ENCODE measurements at regions not wholly inside any gene's neighbourhood (a gene's known extent, or its start where the extent isn't known, plus 50 kb on each side); places are given as distances from the start of the nearest gene placed in this dataset.

DNA sequence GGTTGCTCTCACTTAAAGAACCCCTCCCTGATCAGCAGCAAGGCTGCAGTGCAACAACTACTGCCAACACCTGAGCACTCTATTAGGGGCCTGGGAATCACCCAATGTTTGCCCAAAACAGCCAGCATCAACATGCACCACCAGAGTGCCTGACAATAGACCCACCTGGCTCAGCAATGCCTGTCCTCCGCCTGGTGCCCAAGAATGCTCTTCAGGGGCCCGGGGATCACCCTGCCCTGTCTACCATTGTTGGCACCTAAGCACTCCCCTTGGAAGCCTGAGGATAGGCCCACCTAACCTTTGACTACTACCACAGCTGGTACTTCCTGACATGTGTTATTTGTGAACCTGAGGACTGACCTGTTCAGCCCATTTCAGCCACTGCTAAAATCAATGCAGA lies 1363.1 kb upstream of the PRR20A start:
- Histone ChIP-seq H3K79me1 (ENCODE audit: low read length) (no peaks in the 10 kb centered on the region), H3K14ac (ENCODE audit: low read length) (no peak overlapping the region), H2AFZ (ENCODE audit: insufficient read depth, low read length, poor library complexity) (no peak overlapping the region), H3K18ac (ENCODE audit: low read length) (no peak overlapping the region), H2BK12ac (ENCODE audit: low read length) (no peak overlapping the region), H3K79me2 (ENCODE audit: control insufficient read depth, insufficient read depth, low read length, poor library complexity) (peaks cover 2% of the 10 kb centered on the region), H2BK5ac (ENCODE audit: low read depth, low read length, poor library complexity) (no peak overlapping the region), H4K12ac (ENCODE audit: low read depth, low read length) (no peak overlapping the region), H3K4me3 (ENCODE audit: low read depth, low read length) (no peak overlapping the region), H3K9me3 (ENCODE audit: insufficient read depth, low read depth, low read length) (no peaks in the 10 kb centered on the region), H3K4ac (ENCODE audit: low read depth, low read length) (no peak overlapping the region), H3K36me3 (ENCODE audit: control insufficient read depth in 1 of 2, insufficient read depth in 2 of 2, low read length in 2 of 2) (no peaks in the 10 kb centered on the region), H2AK5ac (ENCODE audit: low read length) (no peak overlapping the region), H4K8ac (ENCODE audit: low read depth, low read length) (no peak overlapping the region), H3K27me3 (ENCODE audit: insufficient read depth, low read length) (no peaks in the 10 kb centered on the region), H3K9ac (ENCODE audit: low read length) (no peak overlapping the region), H4K91ac (ENCODE audit: low read depth, low read length) (no peak overlapping the region), H3K27ac (ENCODE audit: low read depth, low read length) (no peak overlapping the region), H3K23ac (ENCODE audit: low read length) (no peak overlapping the region), H2BK120ac (ENCODE audit: insufficient read depth, low read length, poor library complexity) (no peak overlapping the region), H3K4me2 (ENCODE audit: low read length) (no peak overlapping the region), H3K4me1 (ENCODE audit: control insufficient read depth in 1 of 2, insufficient read depth in 2 of 2, low read length in 2 of 2) (no peaks in the 10 kb centered on the region)
- no CpG with 5 or more reads among the region's 2 CpGs for WGBS (ENCODE audit: extremely low coverage, insufficient coverage, insufficient read length)
- no peak for DNase-seq

DNA sequence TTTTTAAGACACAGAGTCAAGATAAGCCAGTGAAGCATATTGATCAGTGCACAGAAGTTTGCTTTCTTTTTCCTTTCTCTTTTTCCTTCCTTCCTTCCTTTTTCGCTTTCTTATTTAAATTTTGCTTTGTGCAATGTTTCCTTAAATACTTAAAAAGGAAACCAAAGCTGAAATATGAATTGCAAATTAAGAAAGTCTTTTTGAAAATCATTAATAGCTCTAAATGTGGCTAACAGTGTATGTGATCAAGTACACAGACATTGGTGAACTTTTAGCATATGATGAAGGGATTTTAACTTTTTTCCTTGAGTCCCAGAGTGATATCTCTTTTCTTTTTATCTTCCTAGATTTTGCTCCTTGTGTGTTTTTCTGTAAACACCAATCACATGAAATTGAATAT lies 1356.9 kb upstream of the PRR20A start:
- H3K79me1 ChIP-seq (ENCODE audit: low read length), result no peaks in the 10 kb centered on the region
- H3K4me3 ChIP-seq (ENCODE audit: low read depth, low read length), result no peak overlapping the region
- H3K23ac ChIP-seq (ENCODE audit: low read length), result no peak overlapping the region
- no CpG with 5 or more reads among the region's 1 CpG for WGBS (ENCODE audit: extremely low coverage, insufficient coverage, insufficient read length)
- H3K4me1 ChIP-seq (ENCODE audit: control insufficient read depth in 1 of 2, insufficient read depth in 2 of 2, low read length in 2 of 2), result no peaks in the 10 kb centered on the region
- DNase-seq, result no peak
- no peak overlapping the region for H3K14ac ChIP-seq (ENCODE audit: low read length)
- H4K12ac ChIP-seq (ENCODE audit: low read depth, low read length), result no peak overlapping the region
- no peak overlapping the region for H2BK12ac ChIP-seq (ENCODE audit: low read length)
- H2BK120ac ChIP-seq (ENCODE audit: insufficient read depth, low read length, poor library complexity), result no peak overlapping the region
- H3K18ac ChIP-seq (ENCODE audit: low read length), result no peak overlapping the region
- H3K4ac ChIP-seq (ENCODE audit: low read depth, low read length), result no peak overlapping the region
- H2BK5ac ChIP-seq (ENCODE audit: low read depth, low read length, poor library complexity), result no peak overlapping the region
- H3K36me3 ChIP-seq (ENCODE audit: control insufficient read depth in 1 of 2, insufficient read depth in 2 of 2, low read length in 2 of 2), result no peaks in the 10 kb centered on the region
- no peaks in the 10 kb centered on the region for H3K79me2 ChIP-seq (ENCODE audit: control insufficient read depth, insufficient read depth, low read length, poor library complexity)
- H4K8ac ChIP-seq (ENCODE audit: low read depth, low read length), result no peak overlapping the region
- H3K9me3 ChIP-seq (ENCODE audit: insufficient read depth, low read depth, low read length), result no peaks in the 10 kb centered on the region
- H4K91ac ChIP-seq (ENCODE audit: low read depth, low read length), result no peak overlapping the region
- no peak overlapping the region for H2AFZ ChIP-seq (ENCODE audit: insufficient read depth, low read length, poor library complexity)
- H3K27me3 ChIP-seq (ENCODE audit: insufficient read depth, low read length), result no peaks in the 10 kb centered on the region
- no peak overlapping the region for H2AK5ac ChIP-seq (ENCODE audit: low read length)
- H3K4me2 ChIP-seq (ENCODE audit: low read length), result no peak overlapping the region
- H3K27ac ChIP-seq (ENCODE audit: low read depth, low read length), result no peak overlapping the region
- no peak overlapping the region for H3K9ac ChIP-seq (ENCODE audit: low read length)

DNA sequence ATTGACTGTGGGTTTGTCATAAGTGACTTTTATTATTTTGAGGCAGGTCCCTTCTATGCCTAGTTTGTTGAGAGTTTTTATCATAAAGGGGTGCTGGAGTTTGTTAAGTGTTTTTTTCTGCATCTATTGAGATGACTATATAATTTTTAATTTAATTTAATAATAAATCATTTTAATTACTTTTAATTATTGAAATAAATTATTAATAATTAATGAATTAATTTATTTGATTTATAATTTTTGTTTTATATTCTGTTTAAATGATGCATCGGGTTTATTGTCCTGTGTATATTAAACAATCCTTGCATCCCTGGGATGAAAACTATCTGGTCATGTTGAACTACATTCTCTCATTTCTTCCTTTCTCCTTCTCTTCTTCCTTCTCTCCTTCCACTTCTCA lies 1352.2 kb upstream of the PRR20A start:
- H4K91ac ChIP-seq (ENCODE audit: low read depth, low read length), result no peak overlapping the region
- H3K14ac ChIP-seq (ENCODE audit: low read length), result no peak overlapping the region
- no peak overlapping the region for H2BK5ac ChIP-seq (ENCODE audit: low read depth, low read length, poor library complexity)
- H3K4me2 ChIP-seq (ENCODE audit: low read length), result no peak overlapping the region
- no peaks in the 10 kb centered on the region for H3K27me3 ChIP-seq (ENCODE audit: insufficient read depth, low read length)
- H2AFZ ChIP-seq (ENCODE audit: insufficient read depth, low read length, poor library complexity), result no peak overlapping the region
- no CpG with 5 or more reads among the region's 1 CpG for WGBS (ENCODE audit: extremely low coverage, insufficient coverage, insufficient read length)
- H3K79me1 ChIP-seq (ENCODE audit: low read length), result no peaks in the 10 kb centered on the region
- H3K9me3 ChIP-seq (ENCODE audit: insufficient read depth, low read depth, low read length), result no peaks in the 10 kb centered on the region
- H3K18ac ChIP-seq (ENCODE audit: low read length), result no peak overlapping the region
- H3K9ac ChIP-seq (ENCODE audit: low read length), result no peak overlapping the region
- no peak for DNase-seq
- H3K4ac ChIP-seq (ENCODE audit: low read depth, low read length), result no peak overlapping the region
- H3K79me2 ChIP-seq (ENCODE audit: control insufficient read depth, insufficient read depth, low read length, poor library complexity), result no peaks in the 10 kb centered on the region
- H2BK120ac ChIP-seq (ENCODE audit: insufficient read depth, low read length, poor library complexity), result no peak overlapping the region
- no peak overlapping the region for H2BK12ac ChIP-seq (ENCODE audit: low read length)
- no peak overlapping the region for H3K4me3 ChIP-seq (ENCODE audit: low read depth, low read length)
- H3K23ac ChIP-seq (ENCODE audit: low read length), result no peak overlapping the region
- no peaks in the 10 kb centered on the region for H3K4me1 ChIP-seq (ENCODE audit: control insufficient read depth in 1 of 2, insufficient read depth in 2 of 2, low read length in 2 of 2)
- no peak overlapping the region for H4K8ac ChIP-seq (ENCODE audit: low read depth, low read length)
- no peaks in the 10 kb centered on the region for H3K36me3 ChIP-seq (ENCODE audit: control insufficient read depth in 1 of 2, insufficient read depth in 2 of 2, low read length in 2 of 2)
- H3K27ac ChIP-seq (ENCODE audit: low read depth, low read length), result no peak overlapping the region
- H2AK5ac ChIP-seq (ENCODE audit: low read length), result no peak overlapping the region
- H4K12ac ChIP-seq (ENCODE audit: low read depth, low read length), result no peak overlapping the region

DNA sequence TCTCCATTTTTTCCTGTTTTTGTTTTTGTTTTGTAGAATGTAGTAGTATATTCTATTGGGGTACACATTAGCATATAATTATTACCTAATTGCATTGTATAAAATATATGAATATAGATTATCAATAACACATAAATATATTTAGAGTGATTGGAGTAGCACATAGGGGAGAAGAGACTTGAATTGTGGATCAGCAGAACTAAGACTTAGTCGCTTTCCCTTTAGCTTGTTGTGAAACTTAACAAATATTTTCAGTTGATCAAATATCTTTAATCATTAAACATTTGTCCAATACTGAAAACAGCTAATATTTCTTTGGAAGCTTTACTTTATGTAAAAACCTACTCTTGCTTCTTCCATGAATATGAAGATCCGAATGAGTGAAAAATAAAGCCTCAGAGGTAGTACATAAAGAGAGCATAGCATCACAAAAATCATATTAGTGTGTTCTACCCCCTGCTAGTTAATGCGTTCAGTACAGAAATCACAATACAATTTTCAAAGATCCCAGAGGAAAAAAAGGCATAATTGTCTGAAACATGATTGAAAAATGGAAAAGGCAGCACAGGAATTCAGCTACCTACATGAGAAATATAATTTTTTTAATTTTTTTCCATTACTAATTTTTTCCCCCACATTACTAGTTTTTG lies 1348.0 kb upstream of the PRR20A start:
- no peak overlapping the region for H4K8ac ChIP-seq (ENCODE audit: low read depth, low read length)
- no peaks in the 10 kb centered on the region for H3K79me1 ChIP-seq (ENCODE audit: low read length)
- H3K14ac ChIP-seq (ENCODE audit: low read length), result no peak overlapping the region
- H3K36me3 ChIP-seq (ENCODE audit: control insufficient read depth in 1 of 2, insufficient read depth in 2 of 2, low read length in 2 of 2), result no peaks in the 10 kb centered on the region
- no CpG with 5 or more reads among the region's 3 CpGs for WGBS (ENCODE audit: extremely low coverage, insufficient coverage, insufficient read length)
- H3K4me2 ChIP-seq (ENCODE audit: low read length), result no peak overlapping the region
- no peaks in the 10 kb centered on the region for H3K9me3 ChIP-seq (ENCODE audit: insufficient read depth, low read depth, low read length)
- DNase-seq, result no peak
- H3K27ac ChIP-seq (ENCODE audit: low read depth, low read length), result no peak overlapping the region
- no peaks in the 10 kb centered on the region for H3K4me1 ChIP-seq (ENCODE audit: control insufficient read depth in 1 of 2, insufficient read depth in 2 of 2, low read length in 2 of 2)
- H2BK5ac ChIP-seq (ENCODE audit: low read depth, low read length, poor library complexity), result no peak overlapping the region
- no peaks in the 10 kb centered on the region for H3K27me3 ChIP-seq (ENCODE audit: insufficient read depth, low read length)
- H3K23ac ChIP-seq (ENCODE audit: low read length), result no peak overlapping the region
- no peak overlapping the region for H2BK120ac ChIP-seq (ENCODE audit: insufficient read depth, low read length, poor library complexity)
- H4K91ac ChIP-seq (ENCODE audit: low read depth, low read length), result no peak overlapping the region
- H3K4ac ChIP-seq (ENCODE audit: low read depth, low read length), result no peak overlapping the region
- H2AFZ ChIP-seq (ENCODE audit: insufficient read depth, low read length, poor library complexity), result no peak overlapping the region
- H3K79me2 ChIP-seq (ENCODE audit: control insufficient read depth, insufficient read depth, low read length, poor library complexity), result no peaks in the 10 kb centered on the region
- no peak overlapping the region for H3K9ac ChIP-seq (ENCODE audit: low read length)
- no peak overlapping the region for H3K18ac ChIP-seq (ENCODE audit: low read length)
- H2BK12ac ChIP-seq (ENCODE audit: low read length), result no peak overlapping the region
- H2AK5ac ChIP-seq (ENCODE audit: low read length), result no peak overlapping the region
- H4K12ac ChIP-seq (ENCODE audit: low read depth, low read length), result no peak overlapping the region
- H3K4me3 ChIP-seq (ENCODE audit: low read depth, low read length), result no peak overlapping the region
